Activated CD8-positive, alpha-beta T cell treated with anti-CD3 and anti-CD28 coated beads, Interleukin-2, amount 10 ng/mL, durations not matched to agents 7 days and 5 days (primary cell): ENCODE measurements at regions not wholly inside any gene's neighbourhood (a gene's known extent, or its start where the extent isn't known, plus 50 kb on each side); places are given as distances from the start of the nearest gene placed in this dataset.

Experiments used
- ATAC-seq: fragments of 150-1000 bp; cut with Tn5 transposase; one replicate; pipeline ENCODE4 v1.10.0; 2021; ENCODE audit warnings: moderate library complexity
- CTCF ChIA-PET: fragments of 350-600 bp; sonication (Branson Sonifier 250); formaldehyde crosslinking; loops from one replicate; lab custom pipeline; 2021; ENCODE audit warnings: antibody characterized with exemption; lab: Charles Lee
- POLR2A ChIA-PET: fragments of 350-600 bp; sonication (Branson Sonifier 250); formaldehyde crosslinking; loops from one replicate; lab custom pipeline; 2021; ENCODE audit warnings: antibody characterized with exemption; lab: Charles Lee
- DNase-seq: peaks from one replicate; pipeline ENCODE4 v3.0.0-alpha.2; 2020
- H3K27ac Mint-ChIP-seq: one replicate; pipeline ENCODE4 v1.8.0; 2021; ENCODE audit warnings: mild to moderate bottlenecking, mixed read lengths
- H3K27me3 Mint-ChIP-seq: one replicate; pipeline ENCODE4 v1.8.0; 2021; ENCODE audit warnings: low read depth, mixed read lengths
- H3K36me3 Mint-ChIP-seq: one replicate; pipeline ENCODE4 v1.8.0; 2021; ENCODE audit warnings: low read depth, mixed read lengths
- H3K4me1 Mint-ChIP-seq: one replicate; pipeline ENCODE4 v1.8.0; 2021; ENCODE audit warnings: low read depth, mixed read lengths
- H3K4me3 Mint-ChIP-seq: one replicate; pipeline ENCODE4 v1.8.0; 2021; ENCODE audit warnings: mild to moderate bottlenecking, mixed read lengths
- H3K9me3 Mint-ChIP-seq: one replicate; pipeline ENCODE4 v1.8.0; 2022; ENCODE audit warnings: mixed read lengths; ENCODE audit not compliant: insufficient read depth

- POLR2A ChIA-PET = no interaction called here
- H3K4me3 Mint-ChIP-seq = no peak overlapping the region
- no peaks in the 10 kb centered on the region for H3K4me1 Mint-ChIP-seq
- DNase-seq (no peak), ATAC-seq (no peak)
- H3K27me3 Mint-ChIP-seq = no peaks in the 10 kb centered on the region
- no peak overlapping the region for H3K27ac Mint-ChIP-seq
- H3K9me3 Mint-ChIP-seq = peaks cover 15% of the 10 kb centered on the region
- CTCF ChIA-PET = no interaction called here
- no peaks in the 10 kb centered on the region for H3K36me3 Mint-ChIP-seq
Measured at GRCh38 chr9:12640866-12641636, 52.1 kb upstream of the TYRP1 start.
